ENCODE measurements at regions not wholly inside any gene's neighbourhood (a gene's known extent, or its start where the extent isn't known, plus 50 kb on each side); places are given as distances from the start of the nearest gene placed in this dataset.

GRCh38 chr2:120437604-120438000 is 91.7 kb downstream of the INHBB start:
- no peak; the same call in 1 of the 2 replicates for TF ChIP-seq CTCF (IDR thresholded peaks at IDR 0.05; ENCODE audit: low read length)
- no peak for TF ChIP-seq EZH2phosphoT487 (IDR thresholded peaks at IDR 0.05; ENCODE audit: low read length)
- no peak for TF ChIP-seq EZH2 (optimal IDR thresholded peaks at IDR 0.05; ENCODE audit: low read depth, low read length)

Measured in MM.1S (cell line).